Endothelial cell of umbilical vein (primary cell): ENCODE measurements at regions not wholly inside any gene's neighbourhood (a gene's known extent, or its start where the extent isn't known, plus 50 kb on each side); places are given as distances from the start of the nearest gene placed in this dataset.

ENCODE experiments used
- BruUV-seq: library from RNA; stranded (reverse); fragments of 400-500 nt; replicated peaks from 2 replicates; lab custom pipeline; 2021; lab: Mats Ljungman, UMichigan
- CTCF ChIA-PET: fragments of 300-600, 350-600 bp; sonication (Branson Sonifier 250); formaldehyde crosslinking; loops from one replicate; lab custom pipeline; 2021; ENCODE audit warnings: antibody characterized with exemption, inconsistent platforms; lab: Charles Lee
- POLR2A ChIA-PET: fragments of 300-600, 350-600 bp; sonication (Branson Sonifier 250); formaldehyde crosslinking; loops from one replicate; lab custom pipeline; 2021; ENCODE audit warnings: antibody characterized with exemption, inconsistent platforms; lab: Charles Lee
- DNase-seq: peaks from one replicate; pipeline ENCODE4 v3.0.0-alpha.2; 2011; ENCODE audit warnings: low read depth, low spot score
- FAIRE-seq: peaks from 2 replicates; lab custom pipeline; 2011; peaks lifted over from hg19 to GRCh38; lab: Jason Lieb, UNC
- H2AFZ ChIP-seq: 2 replicates; pipeline ENCODE4 v1.6.0; 2012; ENCODE audit warnings: low read depth, low read length, control low read depth, inconsistent platforms
- H3K27ac ChIP-seq: 2 replicates; pipeline ENCODE4 v1.5.1; 2011; ENCODE audit warnings: low read depth, mild to moderate bottlenecking, control low read depth, low read length, moderate library complexity; ENCODE audit not compliant: insufficient read depth
- H3K27me3 ChIP-seq, 2 experiments: 2 replicates each; pipeline versions ENCODE4 v1.6.0 to v1.6.1; 2011; ENCODE audit warnings: low read length in 2 of 2, mixed read lengths in 1 of 2; ENCODE audit not compliant: control insufficient read depth in 2 of 2, insufficient read depth in 2 of 2
- H3K36me3 ChIP-seq, 2 experiments: 2 replicates in 1 of 2; 3 replicates in 1 of 2; pipeline ENCODE4 v1.5.1; 2011; ENCODE audit warnings: low read length in 2 of 2, mild to moderate bottlenecking in 1 of 2, moderate library complexity in 1 of 2; ENCODE audit not compliant: control insufficient read depth in 2 of 2, insufficient read depth in 2 of 2; ENCODE audit errors: extremely low read depth in 1 of 2
- H3K4me1 ChIP-seq: 3 replicates; pipeline ENCODE4 v1.5.1; 2011; ENCODE audit warnings: mild to moderate bottlenecking, low read length; ENCODE audit not compliant: control insufficient read depth, insufficient read depth; ENCODE audit errors: extremely low read depth
- H3K4me2 ChIP-seq: 2 replicates; pipeline ENCODE4 v1.6.1; 2011; ENCODE audit warnings: low read length, control low read depth, mixed read lengths; ENCODE audit not compliant: insufficient read depth
- H3K4me3 ChIP-seq, 3 experiments: fragments of 200-600 bp in 1 of 3; sonication (generic), shearing (Covaris generic) in 1 of 3; replicated peaks in 1 of 3; 2 replicates each; pipeline ENCODE4 v1.5.1; 2011 to 2016; ENCODE audit warnings: control low read depth in 3 of 3, low read length in 3 of 3, mild to moderate bottlenecking in 2 of 3, inconsistent platforms in 1 of 3, low read depth in 1 of 3, moderate library complexity in 1 of 3; ENCODE audit not compliant: insufficient read depth in 1 of 3
- H3K79me2 ChIP-seq: 2 replicates; pipeline ENCODE4 v1.6.0; 2012; ENCODE audit warnings: low read length, inconsistent platforms; ENCODE audit not compliant: control insufficient read depth, insufficient read depth
- H3K9ac ChIP-seq: replicated peaks from 2 replicates; pipeline ENCODE3; 2011; ENCODE audit warnings: low read length, control low read depth; ENCODE audit not compliant: insufficient read depth; ENCODE audit errors: extremely low read depth
- H3K9me1 ChIP-seq: replicated peaks from 3 replicates; pipeline ENCODE4 v1.6.0; 2011; ENCODE audit warnings: mild to moderate bottlenecking, low read length; ENCODE audit not compliant: control insufficient read depth, insufficient read depth; ENCODE audit errors: extremely low read depth
- H3K9me3 ChIP-seq: replicated peaks from 2 replicates; pipeline ENCODE4 v1.5.1; 2012; ENCODE audit warnings: low read length, inconsistent platforms; ENCODE audit not compliant: control insufficient read depth, insufficient read depth
- H4K20me1 ChIP-seq: replicated peaks from 2 replicates; pipeline ENCODE3; 2011; ENCODE audit warnings: mild to moderate bottlenecking, low read length; ENCODE audit not compliant: control insufficient read depth, insufficient read depth; ENCODE audit errors: extremely low read depth
- CTCF ChIP-seq, 2 donors: IDR thresholded peaks; 1 replicate in 1 of 2; 2 replicates in 1 of 2; pipeline ENCODE4 v1.5.1; 2011; ENCODE audit warnings: low read length in 2 of 2, mild to moderate bottlenecking in 2 of 2, moderate library complexity in 2 of 2, control low read depth in 1 of 2, inconsistent platforms in 1 of 2, low read depth in 1 of 2; ENCODE audit not compliant: insufficient read depth in 1 of 2; ENCODE audit errors: extremely low read depth in 1 of 2
- EZH2 ChIP-seq: IDR thresholded peaks from 2 replicates; pipeline ENCODE4 v1.6.1; 2012; ENCODE audit warnings: borderline replicate concordance, low read depth, mild to moderate bottlenecking, moderate library complexity, low read length, inconsistent platforms; ENCODE audit not compliant: severe bottlenecking
- FOS ChIP-seq: IDR thresholded peaks from 2 replicates; pipeline ENCODE4 v1.6.1; 2011; ENCODE audit warnings: mild to moderate bottlenecking, low read length, moderate library complexity, borderline replicate concordance; ENCODE audit not compliant: insufficient read depth
- GATA2 ChIP-seq: IDR thresholded peaks from 2 replicates; pipeline ENCODE4 v1.7.0; 2011; ENCODE audit warnings: low read depth, mild to moderate bottlenecking, moderate library complexity, mixed read lengths, low read length; ENCODE audit not compliant: insufficient read length, insufficient read depth
- JUN ChIP-seq: IDR thresholded peaks from 2 replicates; pipeline ENCODE4 v1.6.1; 2011; ENCODE audit warnings: borderline replicate concordance, low read depth; ENCODE audit not compliant: insufficient read length, insufficient read depth
- MAX ChIP-seq: IDR thresholded peaks from 2 replicates; pipeline ENCODE4 v1.6.1; 2011; ENCODE audit not compliant: insufficient read depth, insufficient read length
- MYC ChIP-seq: IDR thresholded peaks from one replicate; pipeline ENCODE4 v1.6.1; 2011; ENCODE audit warnings: mild to moderate bottlenecking, low read depth, low read length
- POLR2A ChIP-seq: IDR thresholded peaks from 2 replicates; pipeline ENCODE4 v1.6.1; 2012; ENCODE audit warnings: low read depth, mild to moderate bottlenecking, control low read depth, low read length
- POLR2AphosphoS5 ChIP-seq: IDR thresholded peaks from 2 replicates; pipeline ENCODE4 v1.6.1; 2012; ENCODE audit warnings: low read depth, mild to moderate bottlenecking, control low read depth, low read length, moderate library complexity; ENCODE audit not compliant: insufficient read depth
- dilution Hi-C: fragments of 300-500 bp; cut with MboI; formaldehyde crosslinking; loops from one replicate; pipeline ENCODE4 v1.15.0; 2019; ENCODE audit warnings: low sequenced_read_pairs; ENCODE audit not compliant: extremely low pct_ligation_motif_present
- intact Hi-C: fragments of 100-400 bp; cut with micrococcal nuclease; formaldehyde crosslinking; loops from one replicate; pipeline ENCODE4 v1.10.0; 2022

DNA sequence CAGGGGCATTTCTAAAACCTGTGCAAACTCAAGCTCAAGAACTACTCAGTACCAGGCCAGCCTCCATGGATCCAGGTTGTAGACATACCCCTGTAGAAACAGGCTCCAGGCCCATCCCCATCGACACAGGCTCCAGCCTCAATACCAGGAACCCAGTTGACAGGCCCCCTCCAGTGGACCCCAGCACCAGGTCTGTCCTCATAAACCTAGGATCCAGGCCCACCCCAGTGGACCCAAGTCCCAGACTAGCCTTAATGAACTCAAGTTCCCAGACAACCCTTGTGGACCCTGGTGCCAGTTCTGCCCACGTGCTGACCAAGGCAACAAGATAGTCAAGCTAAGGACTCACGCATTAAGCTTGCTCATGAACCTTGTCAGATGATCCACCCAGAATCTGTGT is 476.9 kb downstream of the TBC1D32 start:
- no peak overlapping the region for H2AFZ ChIP-seq
- DNase-seq (no peak), FAIRE-seq (no peak)
- H3K9ac ChIP-seq = no peak overlapping the region
- dilution Hi-C loops (no loop called here), intact Hi-C loops (no loop called here)
- CTCF ChIA-PET = no interaction called here
- no peaks in the 10 kb centered on the region for H3K36me3 ChIP-seq
- no peaks in the 10 kb centered on the region for H3K4me1 ChIP-seq
- no peaks in the 10 kb centered on the region for H3K9me1 ChIP-seq
- H3K4me2 ChIP-seq = no peak overlapping the region
- H3K79me2 ChIP-seq = no peaks in the 10 kb centered on the region
- H3K27me3 ChIP-seq = no peaks in the 10 kb centered on the region
- no peak overlapping the region for H3K4me3 ChIP-seq
- no TSS peak for BruUV-seq
- H3K27ac ChIP-seq = no peak overlapping the region
- no peaks in the 10 kb centered on the region for H4K20me1 ChIP-seq
- POLR2A ChIA-PET = no interaction called here
- H3K9me3 ChIP-seq = no peaks in the 10 kb centered on the region
- no peak for TF ChIP-seq FOS
- no peak for TF ChIP-seq CTCF (IDR thresholded peaks at IDR 0.05; ENCODE audit: extremely low read depth in 1 of 2, insufficient read depth in 1 of 2, low read depth in 1 of 2, low read length in 2 of 2)
- no peak for TF ChIP-seq GATA2
- no peak for TF ChIP-seq JUN
- TF ChIP-seq POLR2A = no peak
- TF ChIP-seq MYC = no peak

- no peaks in the 10 kb centered on the region for H3K4me1 ChIP-seq
- dilution Hi-C loops = no loop called here
- H3K9me1 ChIP-seq = no peaks in the 10 kb centered on the region
- no peak overlapping the region for H2AFZ ChIP-seq
- no peaks in the 10 kb centered on the region for H4K20me1 ChIP-seq
- no peak overlapping the region for H3K27ac ChIP-seq
- POLR2A ChIA-PET = no interaction called here
- CTCF ChIA-PET = no interaction called here
- H3K4me2 ChIP-seq = no peak overlapping the region
- H3K27me3 ChIP-seq = no peaks in the 10 kb centered on the region
- no peaks in the 10 kb centered on the region for H3K9me3 ChIP-seq
- no peak for FAIRE-seq
- no peak for DNase-seq
- BruUV-seq = no TSS peak
- no peaks in the 10 kb centered on the region for H3K36me3 ChIP-seq
- H3K9ac ChIP-seq = no peak overlapping the region
- intact Hi-C loops = no loop called here
- H3K79me2 ChIP-seq = no peaks in the 10 kb centered on the region
- TF ChIP-seq MYC (no peak), POLR2AphosphoS5 (no peak), MAX (no peak), JUN (no peak), CTCF (IDR thresholded peaks at IDR 0.05; ENCODE audit: extremely low read depth in 1 of 2, insufficient read depth in 1 of 2, low read depth in 1 of 2, low read length in 2 of 2) (no peak), EZH2 (no peak), GATA2 (no peak), POLR2A (no peak), FOS (no peak)
- H3K4me3 ChIP-seq = no peak overlapping the region
Observed at GRCh38 chr6:120854583-120854982, 479.7 kb downstream of the TBC1D32 start.
